ENCODE measurements at regions not wholly inside any gene's neighbourhood (a gene's known extent, or its start where the extent isn't known, plus 50 kb on each side); places are given as distances from the start of the nearest gene placed in this dataset.

DNA sequence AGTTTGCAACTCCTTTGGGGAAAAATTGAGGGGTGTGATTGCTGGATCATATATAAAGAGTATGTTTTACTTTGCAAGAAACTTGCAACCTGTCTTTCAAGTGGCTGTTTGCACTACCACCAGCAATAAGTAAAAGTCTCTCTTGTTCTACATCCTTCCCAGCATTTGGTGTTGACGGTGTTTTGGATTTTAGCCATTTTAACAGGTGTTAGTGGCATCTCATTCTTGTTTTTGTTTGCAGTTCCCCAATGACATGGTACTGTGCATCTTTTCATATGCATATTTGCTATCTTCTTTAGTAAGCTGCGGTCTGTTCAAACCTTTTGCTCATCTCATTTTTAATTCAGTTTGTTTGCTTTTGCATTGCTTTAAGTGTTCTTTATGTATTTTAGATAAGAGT lies 535.5 kb downstream of the LRRIQ3 start:
- DNase-seq (ENCODE audit: low spot score) (no peak), FAIRE-seq (no peak)

DNA sequence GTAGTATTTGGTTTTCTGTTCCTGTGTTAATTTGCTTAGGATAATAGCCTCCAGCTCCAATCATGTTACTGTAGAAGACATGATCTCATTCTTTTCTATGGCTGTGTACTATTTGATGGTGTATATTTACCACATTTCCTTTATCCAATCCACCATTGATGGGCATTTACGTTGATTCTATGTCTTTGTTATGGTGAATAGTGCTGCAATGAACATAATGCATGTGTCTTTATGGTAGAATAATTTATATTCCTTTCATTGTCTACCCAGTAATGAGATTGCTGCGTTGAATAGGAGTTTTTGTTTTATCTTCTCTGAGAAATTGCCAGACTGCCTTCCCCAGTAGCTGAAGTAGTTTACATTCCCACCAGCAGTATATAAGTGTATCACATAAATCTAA lies 538.8 kb downstream of the LRRIQ3 start:
- no peak for FAIRE-seq
- no peak for DNase-seq (ENCODE audit: low spot score)

DNA sequence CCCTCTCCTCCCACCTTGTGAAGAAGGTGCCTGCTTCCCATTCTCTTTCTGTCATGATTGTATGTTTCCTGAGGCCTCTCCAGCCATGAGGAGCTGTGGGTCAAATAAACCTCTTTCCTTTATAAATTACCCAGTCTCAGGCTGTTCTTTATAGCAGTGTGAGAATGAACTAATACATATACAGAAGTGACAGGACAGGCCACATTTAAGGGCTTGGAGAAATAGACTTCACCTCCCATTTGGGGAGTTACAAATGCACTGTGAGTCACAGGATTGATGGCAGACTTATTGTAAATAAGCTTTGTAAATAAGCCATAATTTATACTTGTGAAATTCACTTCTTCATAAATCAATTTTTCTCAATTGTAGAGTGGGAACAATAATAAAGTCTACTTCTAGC lies 543.3 kb downstream of the LRRIQ3 start:
- FAIRE-seq, result no peak
- DNase-seq (ENCODE audit: low spot score), result no peak

DNA sequence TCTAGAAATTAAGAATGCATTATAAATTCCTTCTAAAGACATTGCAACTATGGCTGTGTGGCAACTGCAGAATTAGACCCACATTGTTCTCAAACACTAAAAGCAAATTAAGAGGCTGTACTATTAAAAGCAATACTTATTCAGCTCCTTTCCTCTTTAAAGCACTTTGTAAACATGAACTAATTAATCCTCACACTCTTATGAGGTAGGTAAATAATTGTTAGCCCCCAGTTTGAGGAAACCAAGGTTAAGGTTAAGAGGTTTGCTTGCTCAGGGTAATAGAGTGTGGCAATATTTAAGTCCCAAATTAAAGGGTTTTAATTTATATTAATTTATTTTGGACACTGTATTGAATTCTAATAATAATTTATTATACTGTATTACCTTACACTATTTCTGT lies 553.8 kb downstream of the LRRIQ3 start:
- DNase-seq (ENCODE audit: low spot score) (no peak), FAIRE-seq (no peak)

DNA sequence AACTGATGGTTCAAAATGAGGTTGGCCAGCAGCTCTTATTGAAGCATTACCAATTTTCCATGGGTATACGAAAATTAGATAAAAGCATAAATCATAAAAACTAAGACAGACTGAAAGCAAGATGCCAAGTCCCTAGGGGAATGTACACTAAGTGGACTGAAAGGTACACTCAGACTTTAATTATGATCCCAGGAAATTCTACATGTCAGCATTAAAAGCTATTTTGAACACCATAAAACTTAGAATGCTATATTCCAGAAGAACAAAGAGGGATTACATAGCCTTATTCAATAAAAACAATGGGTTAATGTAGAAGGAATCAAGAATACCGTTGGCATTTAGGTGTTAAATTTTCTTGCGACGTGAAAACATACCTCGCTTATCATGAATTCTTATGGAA lies 558.5 kb downstream of the LRRIQ3 start:
- FAIRE-seq (no peak), DNase-seq (ENCODE audit: low spot score) (no peak)

DNA sequence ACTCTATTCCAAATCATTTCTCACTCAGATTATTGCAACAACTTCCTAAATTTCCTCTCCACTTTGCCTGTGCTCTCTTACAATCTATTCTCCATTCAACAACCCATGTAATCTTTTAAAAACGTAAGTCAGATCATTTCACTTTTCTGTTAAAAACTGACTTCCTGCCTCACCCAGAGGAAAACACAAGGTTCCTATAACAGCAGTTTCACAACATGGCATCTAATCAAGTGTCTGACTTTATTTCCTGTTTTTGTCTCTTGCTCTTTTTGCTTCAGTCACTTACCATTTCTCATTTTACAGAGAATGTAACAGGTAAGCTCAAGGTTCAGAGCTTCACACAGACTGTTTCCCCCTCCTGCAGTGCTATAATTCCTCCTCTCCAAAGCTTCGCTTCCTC lies 560.7 kb downstream of the LRRIQ3 start:
- DNase-seq (ENCODE audit: low spot score), result no peak
- FAIRE-seq, result no peak

DNA sequence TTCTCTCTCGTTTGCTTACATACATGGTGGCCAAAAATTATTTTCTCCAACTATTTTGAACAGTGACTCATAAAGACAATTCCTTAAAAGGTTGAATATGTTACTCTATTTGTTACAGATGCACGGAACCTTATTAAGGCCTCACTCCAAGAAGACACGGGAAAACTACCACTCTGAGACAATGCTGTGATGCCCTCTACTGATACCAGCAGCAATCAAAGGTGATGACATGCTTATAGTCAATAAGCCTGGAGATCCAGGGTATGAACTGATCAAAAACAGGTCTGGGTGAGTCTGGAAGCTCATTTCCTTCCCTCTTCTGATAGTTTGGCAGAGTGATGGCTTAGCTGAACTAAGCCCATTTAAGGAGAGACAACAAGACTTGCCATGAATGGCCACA lies 563.0 kb downstream of the LRRIQ3 start:
- no peak for DNase-seq (ENCODE audit: low spot score)
- FAIRE-seq, result no peak

DNA sequence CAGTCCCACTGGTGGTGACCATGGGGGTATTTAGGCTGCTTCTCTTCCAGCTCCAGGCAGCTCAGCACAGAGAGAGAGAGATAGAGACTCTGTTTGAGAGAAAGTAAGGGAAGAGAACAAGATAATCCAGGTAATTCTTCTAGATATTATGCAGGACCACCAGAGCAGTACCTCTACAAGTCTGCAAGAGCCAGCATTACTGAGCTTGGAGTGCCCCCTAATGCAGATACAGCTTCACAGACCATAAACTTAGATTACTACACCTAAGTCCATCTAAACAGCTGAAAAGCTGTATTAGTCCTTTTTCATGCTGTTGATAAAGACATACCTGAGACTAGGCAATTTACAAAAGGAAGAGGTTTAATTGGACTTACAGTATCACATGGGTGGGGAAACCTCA lies 570.3 kb downstream of the LRRIQ3 start:
- FAIRE-seq (no peak), DNase-seq (ENCODE audit: low spot score) (no peak)

DNA sequence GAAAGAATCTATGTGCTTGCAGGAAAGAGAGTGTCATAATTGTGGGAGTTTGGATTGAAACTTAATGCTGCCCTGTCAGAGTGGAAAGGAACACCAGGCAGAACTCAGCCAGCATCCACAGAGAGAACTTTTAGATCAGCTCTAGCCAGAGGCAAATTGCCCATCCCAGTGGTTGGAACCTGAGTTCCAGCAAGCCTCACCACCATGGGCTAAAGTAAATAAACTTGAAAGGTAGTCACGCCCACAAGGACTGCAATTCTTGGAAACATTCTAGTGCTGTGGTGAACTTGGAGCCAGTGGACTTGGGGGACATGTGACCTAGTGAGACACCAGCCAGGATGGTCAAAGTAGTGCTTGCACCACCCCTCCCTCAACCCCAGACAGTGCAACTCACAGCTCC lies 571.6 kb downstream of the LRRIQ3 start:
- DNase-seq (ENCODE audit: low spot score), result no peak
- FAIRE-seq, result no peak

DNA sequence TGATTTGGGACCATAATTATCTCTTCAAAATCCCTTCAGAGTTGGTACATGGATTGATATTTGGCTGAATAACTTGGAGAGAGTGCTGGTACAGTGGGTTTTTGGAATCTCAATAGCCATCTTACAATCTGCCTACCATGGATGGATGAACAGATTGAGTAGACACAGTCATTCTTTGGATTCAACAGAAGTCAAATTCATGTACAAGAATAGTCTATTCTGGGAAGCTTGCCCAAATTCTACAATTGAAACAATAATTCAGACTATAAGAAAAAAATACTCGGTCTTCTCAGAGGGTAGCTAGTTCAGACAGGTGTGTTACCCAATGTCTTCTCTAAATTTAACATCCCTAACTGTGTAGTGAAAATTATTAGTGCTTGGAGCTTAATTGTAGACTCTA lies 574.0 kb downstream of the LRRIQ3 start:
- no peak for FAIRE-seq
- DNase-seq (ENCODE audit: low spot score), result no peak

DNA sequence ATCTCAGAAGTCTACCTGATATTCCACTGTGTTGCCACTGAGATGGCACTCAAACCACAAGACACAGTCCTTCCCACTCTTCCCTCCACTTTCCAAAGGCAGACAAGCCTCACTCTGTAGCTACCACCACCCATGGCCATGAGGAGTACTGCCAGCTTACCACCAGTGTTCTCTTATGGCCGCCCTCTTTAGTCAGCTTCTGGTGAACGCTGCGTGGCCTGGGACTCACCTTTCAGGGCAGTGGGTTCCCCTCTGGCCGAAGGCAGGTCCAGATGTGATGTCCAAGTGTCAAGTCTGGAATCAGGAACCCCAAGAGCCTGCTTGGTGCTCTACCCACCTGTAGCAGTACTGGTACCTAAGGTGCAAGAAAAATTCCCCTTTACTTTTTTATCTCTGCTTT lies 580.8 kb downstream of the LRRIQ3 start:
- DNase-seq (ENCODE audit: low spot score) (no peak), FAIRE-seq (no peak)

DNA sequence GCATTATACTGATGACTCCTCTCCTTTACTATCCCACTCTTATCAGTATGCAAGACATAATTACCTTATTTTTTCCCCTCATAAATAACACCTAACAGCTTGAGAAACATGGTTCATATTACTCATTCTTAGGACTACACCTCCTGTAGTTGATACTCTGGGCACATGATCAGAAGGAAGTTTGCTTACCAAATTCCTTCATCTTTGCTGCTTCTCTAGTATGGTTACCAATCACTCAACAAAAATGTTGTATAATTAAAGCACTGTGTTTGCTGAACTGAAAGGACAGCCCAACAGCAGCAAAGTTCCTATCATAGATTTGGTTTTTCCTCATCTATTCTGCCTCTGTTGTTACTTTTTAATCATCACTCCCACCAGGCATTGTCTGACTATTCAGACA lies 586.3 kb downstream of the LRRIQ3 start:
- DNase-seq (ENCODE audit: low spot score), result no peak
- no peak for FAIRE-seq

DNA sequence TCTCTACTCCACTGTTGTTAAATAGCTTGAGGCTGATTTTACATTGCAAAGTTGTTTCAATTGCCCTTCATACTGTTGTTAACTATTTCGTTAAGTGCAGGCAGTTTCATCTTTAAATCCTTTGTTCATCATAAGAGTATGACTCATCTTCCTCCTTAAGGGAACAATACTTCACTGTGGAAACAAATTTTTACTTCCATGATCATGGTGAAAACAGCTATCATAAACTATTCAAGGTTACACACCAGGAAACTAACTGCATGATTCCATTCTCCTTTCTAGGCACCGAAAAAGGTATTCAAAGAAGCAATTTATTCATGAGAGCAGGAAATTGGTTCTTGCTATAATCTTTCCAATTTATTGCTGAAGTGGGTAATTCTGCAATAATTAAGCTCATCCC lies 593.2 kb downstream of the LRRIQ3 start:
- FAIRE-seq (no peak), DNase-seq (ENCODE audit: low spot score) (no peak)

DNA sequence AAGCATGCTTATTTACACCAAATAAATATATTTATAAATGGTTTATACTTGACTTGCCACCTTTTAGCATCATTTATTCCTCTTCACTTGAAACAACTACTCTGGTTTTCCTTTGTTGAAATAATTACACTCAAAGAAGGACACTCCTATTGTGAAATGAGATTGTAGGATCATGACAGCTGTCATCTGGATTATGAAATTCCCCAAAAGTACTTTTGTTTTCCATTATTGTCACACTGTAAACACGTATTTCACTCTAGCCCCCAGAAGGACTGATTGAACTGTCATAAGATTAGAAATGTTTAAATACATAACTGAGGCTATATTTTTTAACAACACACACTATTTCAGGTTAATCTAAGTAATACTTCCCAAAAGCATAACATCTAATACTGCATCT lies 593.8 kb downstream of the LRRIQ3 start:
- FAIRE-seq, result no peak

DNA sequence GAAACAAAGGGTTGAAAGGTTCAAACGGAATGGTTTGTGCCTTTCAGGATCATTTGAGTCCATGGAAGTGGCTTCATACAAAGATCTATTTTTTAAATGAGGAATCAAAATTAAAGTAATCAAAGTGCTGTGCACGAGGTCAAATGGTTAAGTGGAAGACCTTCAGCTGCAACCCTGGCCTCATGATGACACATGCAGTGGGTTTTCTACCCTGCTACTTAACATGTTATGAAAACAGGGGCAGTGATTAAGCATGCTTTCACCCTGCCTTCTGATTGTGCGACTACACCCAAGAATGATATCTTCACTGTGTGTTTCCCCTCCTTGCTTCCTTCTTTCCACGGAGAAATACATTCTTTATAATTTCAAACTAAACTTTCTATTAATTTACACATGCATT lies 604.2 kb downstream of the LRRIQ3 start:
- no peak for DNase-seq (ENCODE audit: low spot score)
- no peak for FAIRE-seq

More for the DNA sequence above, 593.8 kb downstream of the LRRIQ3 start:
- no peak for DNase-seq (ENCODE audit: low spot score)

DNA sequence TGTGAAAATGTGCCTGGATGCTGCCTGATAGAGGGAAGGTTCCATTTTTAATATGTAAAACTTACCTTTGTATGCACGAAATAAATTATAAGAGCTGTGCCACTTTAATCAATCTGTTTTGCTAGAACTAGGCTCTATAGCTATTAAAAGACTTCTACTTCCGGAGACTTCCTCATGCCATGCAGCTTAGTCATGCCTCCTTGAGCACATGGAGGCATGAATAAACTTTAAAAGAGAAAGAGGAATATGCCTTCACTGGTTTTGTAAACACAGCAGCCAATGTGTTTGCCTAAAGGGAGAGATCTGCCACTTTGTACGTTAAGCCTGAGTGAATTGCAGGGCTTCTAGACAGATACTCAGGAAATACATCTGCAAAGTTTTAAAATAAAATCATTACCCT lies 604.6 kb downstream of the LRRIQ3 start:
- FAIRE-seq (peak; percentile 51), DNase-seq (ENCODE audit: low spot score) (peak; percentile 72)

DNA sequence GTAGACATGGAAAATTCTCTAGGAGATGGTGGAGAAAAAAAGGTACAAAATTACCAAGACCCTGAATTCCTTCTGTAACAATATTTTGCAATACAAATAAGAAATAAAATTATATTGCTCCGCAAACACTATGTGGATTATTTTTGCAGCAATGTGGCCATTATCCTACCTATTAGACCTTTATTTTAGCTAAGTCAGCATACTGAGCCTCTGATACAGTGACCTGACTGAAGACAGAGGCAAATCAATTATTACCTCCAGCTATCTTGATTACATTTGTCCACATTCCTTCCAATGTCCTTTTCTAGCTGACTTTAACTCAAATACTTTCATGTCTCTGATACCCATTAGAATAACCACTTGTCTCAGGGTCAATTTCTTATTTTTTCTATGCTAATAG lies 610.9 kb downstream of the LRRIQ3 start:
- FAIRE-seq, result no peak
- DNase-seq (ENCODE audit: low spot score), result no peak

DNA sequence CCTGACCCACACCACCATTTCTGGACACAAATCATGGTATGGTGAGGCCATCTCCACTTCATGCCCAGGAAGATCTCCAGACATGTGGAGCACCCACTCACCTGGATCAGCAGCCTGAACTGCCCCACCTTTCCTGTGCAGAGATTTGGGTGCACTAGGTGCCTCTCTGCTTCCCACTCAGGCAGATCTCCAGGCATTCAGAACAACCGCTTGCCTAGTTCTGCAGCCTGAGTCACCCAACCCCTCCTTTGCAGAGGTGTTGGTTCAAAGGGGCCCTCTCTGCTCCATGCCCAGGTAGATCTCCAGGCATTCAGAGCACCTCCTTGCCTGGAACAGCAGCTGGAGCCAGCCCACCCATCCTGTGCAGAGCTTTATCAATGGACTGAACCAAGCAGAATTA lies 620.8 kb downstream of the LRRIQ3 start:
- FAIRE-seq (no peak), DNase-seq (ENCODE audit: low spot score) (no peak)

DNA sequence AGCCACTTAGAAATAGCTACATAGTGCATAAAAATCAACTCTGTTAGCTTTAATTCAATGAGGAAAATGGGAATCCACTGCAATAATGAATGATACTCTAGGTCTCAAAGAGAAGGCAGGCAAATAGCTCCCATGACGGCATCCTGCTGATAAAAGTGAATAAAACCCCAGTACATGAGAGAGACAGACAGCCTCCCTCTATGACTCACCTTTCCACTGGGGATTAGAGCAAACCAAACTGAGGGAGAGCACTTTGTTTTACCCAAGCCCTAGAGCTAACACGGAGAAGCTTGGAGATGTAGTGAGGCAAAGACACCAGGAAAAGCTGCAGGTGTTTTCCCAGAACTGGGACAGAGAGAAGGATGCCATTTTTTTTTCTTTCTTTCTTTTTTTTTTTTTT lies 621.9 kb downstream of the LRRIQ3 start:
- DNase-seq (ENCODE audit: low spot score), result no peak
- FAIRE-seq, result no peak

DNA sequence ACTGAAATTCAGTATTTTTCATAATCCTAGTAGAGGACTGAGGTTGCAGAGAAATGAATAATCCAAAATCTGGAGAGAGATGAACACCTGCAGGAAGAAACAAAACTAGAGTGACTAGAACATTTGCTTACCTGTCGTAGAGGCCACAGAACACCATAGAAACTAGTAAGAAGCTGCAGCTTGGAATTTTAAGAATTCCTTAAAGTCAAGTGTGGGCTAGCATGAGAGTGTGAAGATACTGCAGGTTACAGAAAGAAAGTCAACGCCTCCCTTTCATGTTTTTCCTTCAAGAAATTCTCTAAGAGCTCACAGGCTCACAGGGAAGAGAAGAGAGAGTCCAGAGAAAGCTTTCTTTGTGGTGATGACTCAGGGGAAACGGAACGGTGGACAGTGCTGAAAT lies 633.7 kb downstream of the LRRIQ3 start:
- FAIRE-seq, result no peak
- DNase-seq (ENCODE audit: low spot score), result no peak

DNA sequence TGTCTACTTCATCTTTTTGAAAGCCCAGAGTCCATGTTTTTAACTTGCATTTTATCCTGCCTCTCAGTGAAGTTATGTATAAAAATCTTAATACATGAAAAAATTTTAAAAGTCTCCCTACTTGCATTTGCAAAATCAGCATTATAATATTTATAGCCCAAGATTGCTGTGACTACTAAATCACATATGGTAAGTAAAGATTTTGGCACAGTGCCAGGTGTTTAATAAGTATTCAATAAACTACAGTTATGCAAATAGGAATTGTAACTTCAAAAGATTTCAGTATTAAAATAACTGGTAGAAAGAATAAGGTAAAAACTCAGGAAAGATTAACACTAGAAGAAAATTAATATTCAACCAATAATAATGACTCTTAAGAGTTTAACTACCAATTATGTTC lies 641.7 kb downstream of the LRRIQ3 start:
- no peak for DNase-seq (ENCODE audit: low spot score)
- no peak for FAIRE-seq

DNA sequence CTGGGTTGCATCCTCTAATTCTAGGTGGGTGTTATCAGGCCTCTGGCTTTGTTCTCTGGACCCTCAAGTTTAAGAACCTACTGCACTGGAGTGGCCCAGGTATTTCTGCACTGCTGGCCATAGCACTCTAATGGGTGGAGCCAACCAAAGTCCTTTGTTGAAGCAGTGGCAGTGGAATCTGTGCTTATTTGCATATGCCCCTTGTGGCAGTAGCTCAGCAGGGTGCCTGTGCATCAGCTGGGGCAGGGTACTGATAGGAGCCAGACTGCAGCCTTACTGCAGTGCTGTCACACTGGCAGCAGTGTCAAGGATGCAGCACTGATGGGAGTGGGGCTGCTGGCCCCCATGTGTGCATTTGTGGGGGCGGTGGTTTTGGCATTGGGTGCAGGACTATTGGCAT lies 660.6 kb downstream of the LRRIQ3 start:
- DNase-seq (ENCODE audit: low spot score) (no peak), FAIRE-seq (no peak)

DNA sequence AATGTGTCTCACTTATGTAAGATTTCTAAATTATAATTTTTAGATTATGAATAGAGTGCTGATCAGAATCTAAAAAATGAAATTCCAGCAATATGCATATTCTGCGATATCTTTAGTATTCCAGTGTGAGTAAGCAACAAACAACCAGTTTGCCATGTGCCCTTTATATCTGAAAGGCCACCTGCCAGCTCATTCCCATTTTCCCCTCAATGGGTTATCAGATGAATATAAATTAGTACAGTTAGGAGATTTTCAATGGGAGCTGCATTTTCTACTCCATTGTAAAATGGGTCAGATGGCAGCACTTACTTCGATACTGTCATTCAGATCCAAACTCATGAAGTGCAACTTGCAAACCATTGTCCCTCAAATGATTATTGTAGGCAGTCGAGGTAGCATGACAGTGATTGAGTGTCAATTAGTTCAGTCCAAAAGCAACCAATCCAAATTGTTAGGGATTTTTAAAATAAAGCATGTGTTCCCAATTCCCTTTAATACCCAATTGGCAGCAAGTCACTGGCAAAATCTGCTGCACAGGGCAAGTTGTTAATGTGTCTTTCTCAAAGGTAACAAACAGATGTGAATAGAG lies 680.3 kb downstream of the LRRIQ3 start:
- FAIRE-seq, result no peak

DNA sequence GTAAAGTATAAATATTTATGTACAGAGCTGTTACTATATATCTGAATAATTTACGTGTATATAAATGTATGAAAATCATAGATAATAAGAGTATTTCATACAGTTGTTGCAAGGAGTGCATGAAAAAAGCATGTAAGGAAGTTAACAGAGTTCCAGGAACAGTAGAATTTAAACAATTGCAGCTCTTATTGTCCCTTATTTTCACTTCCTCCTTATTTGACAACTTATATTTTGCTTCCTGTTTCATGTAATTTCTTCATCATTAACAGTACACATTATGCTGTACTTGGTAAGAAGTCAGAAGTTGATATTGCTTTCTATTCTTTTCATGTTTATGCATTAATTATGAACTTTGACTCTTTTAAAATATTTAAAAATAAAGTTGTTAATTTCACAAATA lies 681.5 kb downstream of the LRRIQ3 start:
- FAIRE-seq (no peak), DNase-seq (ENCODE audit: low spot score) (no peak)

More for the DNA sequence above, 680.3 kb downstream of the LRRIQ3 start:
- no peak for DNase-seq (ENCODE audit: low spot score)

All from RCC 7860 (cell line).